Caco-2 (cell line): ENCODE measurements at regions not wholly inside any gene's neighbourhood (a gene's known extent, or its start where the extent isn't known, plus 50 kb on each side); places are given as distances from the start of the nearest gene placed in this dataset.

ENCODE experiments used
- BruUV-seq: library from RNA; stranded (reverse); fragments of 400-500 nt; replicated peaks from 2 replicates; lab custom pipeline; 2021; lab: Mats Ljungman, UMichigan
- CTCF ChIA-PET: fragments of 300-600 bp; sonication (Branson Sonifier 250); formaldehyde crosslinking; loops from one replicate; lab custom pipeline; 2022; ENCODE audit warnings: antibody characterized with exemption; lab: Charles Lee
- POLR2A ChIA-PET: fragments of 300-600 bp; sonication (Branson Sonifier 250); formaldehyde crosslinking; loops from one replicate; lab custom pipeline; 2022; ENCODE audit warnings: antibody characterized with exemption; lab: Charles Lee
- DNase-seq, 2 experiments: peaks; one replicate each; pipeline versions ENCODE4 v3.0.0 to v3.0.0-alpha.2; 2020 to 2022
- H3K27me3 ChIP-seq: replicated peaks from 2 replicates; pipeline ENCODE4 v1.6.0; 2011; ENCODE audit warnings: low read length; ENCODE audit not compliant: control insufficient read depth, insufficient read depth
- H3K36me3 ChIP-seq: 2 replicates; pipeline ENCODE4 v1.5.1; 2011; ENCODE audit warnings: low read length; ENCODE audit not compliant: control insufficient read depth, insufficient read depth
- H3K4me1 ChIP-seq: fragments of 250-450 bp; sonication (Bioruptor Pico); 2 replicates; pipeline ENCODE4 v1.5.1; 2020; ENCODE audit warnings: mild to moderate bottlenecking
- H3K4me3 ChIP-seq: 2 replicates; pipeline ENCODE4 v1.5.1; 2011; ENCODE audit warnings: low read depth, mild to moderate bottlenecking, control low read depth, low read length
- H3K9me3 ChIP-seq: fragments of 250-450 bp; sonication (Bioruptor Pico); 2 replicates; pipeline ENCODE4 v1.5.1; 2020; ENCODE audit warnings: mild to moderate bottlenecking, moderate library complexity
- H3K27ac Mint-ChIP-seq: one replicate; pipeline ENCODE4 v1.8.0; 2022; ENCODE audit warnings: mixed read lengths; ENCODE audit not compliant: unreplicated experiment
- H3K27me3 Mint-ChIP-seq: one replicate; pipeline ENCODE4 v1.8.0; 2022; ENCODE audit warnings: mixed read lengths; ENCODE audit not compliant: insufficient read depth, unreplicated experiment
- H3K36me3 Mint-ChIP-seq: one replicate; pipeline ENCODE4 v1.8.0; 2022; ENCODE audit warnings: mild to moderate bottlenecking, mixed read lengths; ENCODE audit not compliant: insufficient read depth, unreplicated experiment
- H3K4me1 Mint-ChIP-seq: one replicate; pipeline ENCODE4 v1.8.0; 2022; ENCODE audit warnings: low read depth, mixed read lengths; ENCODE audit not compliant: unreplicated experiment
- H3K4me3 Mint-ChIP-seq: one replicate; pipeline ENCODE4 v1.8.0; 2022; ENCODE audit warnings: mild to moderate bottlenecking, moderate library complexity, mixed read lengths; ENCODE audit not compliant: unreplicated experiment
- H3K9me3 Mint-ChIP-seq: one replicate; pipeline ENCODE4 v1.8.0; 2022; ENCODE audit warnings: mixed read lengths; ENCODE audit not compliant: unreplicated experiment
- CTCF ChIP-seq, 2 experiments: fragments of 200-600 bp in 1 of 2; IDR thresholded peaks; 1 replicate in 1 of 2; 2 replicates in 1 of 2; pipeline versions ENCODE4 v1.5.1 to v1.8.0; 2011 to 2022; ENCODE audit warnings: antibody characterized with exemption in 1 of 2, control low read depth in 1 of 2, inconsistent platforms in 1 of 2, low read depth in 1 of 2, low read length in 1 of 2, mild to moderate bottlenecking in 1 of 2, moderate library complexity in 1 of 2; ENCODE audit not compliant: insufficient read depth in 1 of 2, severe bottlenecking in 1 of 2, unreplicated experiment in 1 of 2
- intact Hi-C: fragments of 100-400 bp; cut with micrococcal nuclease; formaldehyde crosslinking; loops from one replicate; pipeline ENCODE4 v1.10.0; 2022; ENCODE audit not compliant: unreplicated experiment

DNA sequence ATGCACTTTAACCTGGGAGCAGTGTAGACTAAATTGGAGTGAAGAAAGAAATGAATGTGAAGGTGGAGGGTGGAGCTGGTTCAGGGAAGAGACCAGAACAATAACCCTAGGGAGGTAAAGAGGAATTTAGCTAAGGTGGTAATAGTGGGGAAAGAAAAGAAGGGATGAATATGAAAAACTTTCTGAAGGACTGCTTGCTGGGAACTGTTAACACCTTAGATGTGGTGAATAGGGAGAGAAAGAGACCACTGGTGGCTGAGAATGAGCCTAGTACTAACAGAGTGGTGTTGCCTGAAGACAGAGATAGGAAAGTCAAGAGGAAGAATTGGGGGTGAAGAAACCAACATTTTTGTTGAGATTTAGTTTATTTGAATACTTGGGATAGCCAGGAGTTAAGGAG, 78.4 kb upstream of the HS3ST5 start:
- H3K36me3 ChIP-seq: no peaks in the 10 kb centered on the region
- DNase-seq: no peak
- no peaks in the 10 kb centered on the region for H3K36me3 Mint-ChIP-seq
- H3K4me3 ChIP-seq: no peak overlapping the region
- H3K4me1 Mint-ChIP-seq: no peaks in the 10 kb centered on the region
- H3K27me3 ChIP-seq: no peaks in the 10 kb centered on the region
- POLR2A ChIA-PET: no interaction called here
- no peaks in the 10 kb centered on the region for H3K9me3 ChIP-seq
- CTCF ChIA-PET: no interaction called here
- peaks cover 8% of the 10 kb centered on the region for H3K4me1 ChIP-seq
- H3K9me3 Mint-ChIP-seq: no peaks in the 10 kb centered on the region
- no TSS peak for BruUV-seq
- H3K27ac Mint-ChIP-seq: no peak overlapping the region
- intact Hi-C loops: no loop called here
- no peak overlapping the region for H3K4me3 Mint-ChIP-seq
- no peaks in the 10 kb centered on the region for H3K27me3 Mint-ChIP-seq
- TF ChIP-seq CTCF (IDR thresholded peaks at IDR 0.05; ENCODE audit: insufficient read depth in 1 of 2, low read depth in 1 of 2, low read length in 1 of 2, severe bottlenecking in 1 of 2, unreplicated experiment in 1 of 2): no peak

DNA sequence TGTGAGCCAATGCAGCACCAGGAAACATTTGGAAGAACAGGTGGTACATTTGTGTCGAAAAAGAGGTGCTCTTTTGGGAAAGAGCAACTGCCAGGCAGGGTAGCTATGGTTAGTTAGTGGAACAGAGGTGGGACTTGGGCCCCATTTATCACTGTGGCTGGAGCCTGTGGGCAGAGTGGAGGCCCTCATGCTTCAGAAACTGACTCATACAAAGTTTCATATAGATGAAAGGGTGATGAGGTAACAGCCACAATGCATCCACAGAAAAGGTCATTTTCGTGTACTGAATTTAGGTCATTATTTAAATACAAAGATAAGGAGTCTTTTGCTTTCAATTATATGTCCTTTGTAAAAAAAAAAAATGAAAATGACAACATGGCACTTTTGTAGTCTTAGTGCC, 76.4 kb upstream of the HS3ST5 start:
- Mint-ChIP-seq H3K36me3 (no peaks in the 10 kb centered on the region), H3K4me1 (no peaks in the 10 kb centered on the region)
- CTCF ChIA-PET: no interaction called here

GRCh38 chr6:114418304-114418972, 75.6 kb upstream of the HS3ST5 start:
- no peak for DNase-seq
- Mint-ChIP-seq H3K27ac (no peak overlapping the region), H3K27me3 (no peaks in the 10 kb centered on the region), H3K4me3 (no peak overlapping the region), H3K36me3 (no peaks in the 10 kb centered on the region), H3K4me1 (no peaks in the 10 kb centered on the region), H3K9me3 (no peaks in the 10 kb centered on the region)
- CTCF ChIA-PET: no interaction called here
- peaks cover 8% of the 10 kb centered on the region for H3K4me1 ChIP-seq
- no TSS peak for BruUV-seq
- H3K27me3 ChIP-seq: no peaks in the 10 kb centered on the region
- H3K36me3 ChIP-seq: no peaks in the 10 kb centered on the region
- no peak for TF ChIP-seq CTCF (IDR thresholded peaks at IDR 0.05; ENCODE audit: insufficient read depth in 1 of 2, low read depth in 1 of 2, low read length in 1 of 2, severe bottlenecking in 1 of 2, unreplicated experiment in 1 of 2)
- intact Hi-C loops: no loop called here
- H3K4me3 ChIP-seq: no peak overlapping the region
- H3K9me3 ChIP-seq: no peaks in the 10 kb centered on the region
- POLR2A ChIA-PET: no interaction called here

More for the DNA sequence above, 76.4 kb upstream of the HS3ST5 start:
- DNase-seq: peak; percentile 45 to 51
- Mint-ChIP-seq H3K4me3 (no peak overlapping the region), H3K27me3 (no peaks in the 10 kb centered on the region), H3K9me3 (no peaks in the 10 kb centered on the region), H3K27ac (no peak overlapping the region)
- Histone ChIP-seq H3K4me1 (peaks cover 8% of the 10 kb centered on the region), H3K4me3 (no peak overlapping the region), H3K36me3 (no peaks in the 10 kb centered on the region), H3K27me3 (no peaks in the 10 kb centered on the region), H3K9me3 (no peaks in the 10 kb centered on the region)
- no TSS peak for BruUV-seq
- intact Hi-C loops: loop anchor here (1.0 kb wide), 1 partner anchor 274 kb away; no protein-coding TSS in a partner anchor
- no peak for TF ChIP-seq CTCF (IDR thresholded peaks at IDR 0.05; ENCODE audit: insufficient read depth in 1 of 2, low read depth in 1 of 2, low read length in 1 of 2, severe bottlenecking in 1 of 2, unreplicated experiment in 1 of 2)
- POLR2A ChIA-PET: no interaction called here
